ENCODE measurements at regions not wholly inside any gene's neighbourhood (a gene's known extent, or its start where the extent isn't known, plus 50 kb on each side); places are given as distances from the start of the nearest gene placed in this dataset.

GRCh38 chr3:41064526-41064925 lies 134.8 kb upstream of the CTNNB1 start:
- Histone ChIP-seq H3K18ac (ENCODE audit: insufficient read length, low read depth, low read length) (no peak overlapping the region), H3K56ac (ENCODE audit: insufficient read length, low read depth, low read length) (no peak overlapping the region), H3K79me1 (ENCODE audit: insufficient read depth, low read depth, low read length, poor library complexity, severe bottlenecking) (no peaks in the 10 kb centered on the region), H2BK20ac (ENCODE audit: low read depth, low read length, poor library complexity, severe bottlenecking) (no peak overlapping the region), H3K9me3 (ENCODE audit: control insufficient read depth, low read depth, low read length) (no peaks in the 10 kb centered on the region), H3K4ac (ENCODE audit: low read depth, low read length) (no peak overlapping the region), H2BK5ac (ENCODE audit: insufficient read length, low read length) (no peak overlapping the region), H2BK15ac (ENCODE audit: low read depth, low read length) (no peak overlapping the region), H3K14ac (ENCODE audit: insufficient read depth, low read length) (no peak overlapping the region), H3K23ac (ENCODE audit: insufficient read length, low read depth, low read length) (no peak overlapping the region), H2AK5ac (ENCODE audit: insufficient read length, low read length) (no peak overlapping the region), H3K27me3 (ENCODE audit: insufficient read depth, low read length) (no peaks in the 10 kb centered on the region), H3K9ac (ENCODE audit: extremely low read depth, insufficient read length, low read length) (no peak overlapping the region), H3K4me1 (ENCODE audit: insufficient read depth, low read length) (no peaks in the 10 kb centered on the region), H4K91ac (ENCODE audit: insufficient read length, low read depth, low read length) (no peak overlapping the region), H3T11ph (ENCODE audit: low read length) (no peak overlapping the region), H2BK120ac (ENCODE audit: low read depth, low read length, poor library complexity, severe bottlenecking) (no peak overlapping the region), H4K8ac (replicated peaks; ENCODE audit: insufficient read length, low read depth, low read length) (no peak overlapping the region), H3K4me2 (ENCODE audit: insufficient read depth, insufficient read length, low read length) (no peak overlapping the region), H2BK12ac (ENCODE audit: insufficient read length, low read depth, low read length) (no peak overlapping the region), H4K20me1 (ENCODE audit: control insufficient read depth, insufficient read depth, insufficient read length) (no peaks in the 10 kb centered on the region), H3K27ac (ENCODE audit: insufficient read length, low read depth, low read length) (no peak overlapping the region), H3K79me2 (ENCODE audit: insufficient read depth, low read length) (no peaks in the 10 kb centered on the region), H4K5ac (ENCODE audit: insufficient read length, low read depth, low read length) (no peak overlapping the region), H2AFZ (ENCODE audit: low read length) (no peak overlapping the region), H3K23me2 (ENCODE audit: insufficient read length, low read depth, low read length, poor library complexity, severe bottlenecking) (no peaks in the 10 kb centered on the region)
- no peaks in the 10 kb centered on the region for H3K9me3 Mint-ChIP-seq
- DNase-seq: no peak
- H3K27me3 Mint-ChIP-seq (ENCODE audit: low read depth): no peaks in the 10 kb centered on the region
- WGBS (ENCODE audit: extremely low coverage, insufficient read length, low lambda C conversion rate): no CpG with 5 or more reads among the region's 2 CpGs
- H3K36me3 Mint-ChIP-seq (ENCODE audit: insufficient read depth in 1 of 3, low read depth in 3 of 3): no peaks in the 10 kb centered on the region
- H3K4me1 Mint-ChIP-seq: no peaks in the 10 kb centered on the region; a peak in 2 of 4 replicates
- no peak overlapping the region for H3K27ac Mint-ChIP-seq
- no peak overlapping the region for H3K4me3 Mint-ChIP-seq
- no peak for TF ChIP-seq CTCF (conservative IDR thresholded peaks at IDR 0.05)

All from H9 (cell line).